GM21381 (cell line): ENCODE measurements at regions not wholly inside any gene's neighbourhood (a gene's known extent, or its start where the extent isn't known, plus 50 kb on each side); places are given as distances from the start of the nearest gene placed in this dataset.
"Not testable (repeated sequence)": the region's sequence is repeated elsewhere in the genome, so short reads cannot be mapped to it uniquely, and the experiment has no call there.

ENCODE experiments used
- ATAC-seq: cut with Tn5 transposase; IDR thresholded peaks from one replicate; pipeline ENCODE4 v1.9.1; 2021; ENCODE audit warnings: mild to moderate bottlenecking, moderate library complexity; ENCODE audit not compliant: unreplicated experiment

DNA sequence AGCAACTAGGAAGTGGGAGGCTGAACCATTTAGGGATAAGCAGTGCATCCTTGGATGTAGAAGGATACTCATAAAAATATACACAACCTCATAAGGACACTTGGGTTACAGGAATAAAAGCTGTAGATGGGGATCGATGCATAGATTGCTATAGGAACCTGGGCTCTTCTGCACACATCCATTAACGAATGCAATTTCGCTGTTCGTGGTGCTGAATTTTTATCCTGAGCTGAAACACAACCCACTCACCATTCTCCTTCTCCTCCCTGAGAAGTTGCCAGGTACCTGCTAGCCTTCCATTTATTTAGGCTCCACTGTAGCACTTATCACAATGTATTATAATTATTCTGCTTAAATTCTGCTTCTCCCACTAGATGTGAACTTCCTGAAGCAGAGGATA, 320.6 kb upstream of the BRINP1 start:
- no peak for ATAC-seq

- no peak for ATAC-seq
These were observed 319.3 kb upstream of the BRINP1 start for GRCh38 chr9:119688547-119688946.

DNA sequence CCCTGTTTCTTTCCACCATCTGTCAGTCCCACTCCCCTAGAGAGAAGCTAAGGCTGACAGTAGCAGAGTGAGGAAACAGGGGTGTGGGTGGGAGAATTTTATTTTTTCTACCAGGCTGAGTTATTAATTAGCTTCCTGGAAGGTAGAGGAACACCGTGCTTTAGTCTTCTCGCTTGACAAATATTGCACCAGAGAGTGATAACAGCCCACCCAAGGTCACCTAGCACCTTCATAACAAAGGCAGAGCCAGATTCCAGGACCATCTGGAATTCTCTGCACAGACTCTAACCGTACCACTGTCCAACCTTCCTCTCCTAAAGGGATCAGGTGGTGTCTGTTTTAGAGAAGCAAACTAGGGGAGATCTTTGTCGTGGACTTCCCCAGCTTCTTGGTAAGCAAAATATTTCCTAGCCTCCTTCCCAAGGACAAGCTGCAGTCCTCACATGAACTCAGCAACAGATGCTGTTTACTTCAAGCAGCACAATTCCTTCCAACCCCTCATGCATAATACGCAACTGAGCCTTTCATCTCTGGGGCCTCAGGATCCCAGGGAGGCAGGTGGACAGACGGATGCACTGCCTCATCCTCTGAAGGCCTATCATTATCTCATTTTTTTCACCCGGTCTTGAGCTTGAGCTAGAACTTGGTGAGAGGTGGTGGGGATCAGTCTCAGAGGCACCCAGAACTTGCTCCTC, 308.7 kb upstream of the BRINP1 start:
- ATAC-seq = no peak

DNA sequence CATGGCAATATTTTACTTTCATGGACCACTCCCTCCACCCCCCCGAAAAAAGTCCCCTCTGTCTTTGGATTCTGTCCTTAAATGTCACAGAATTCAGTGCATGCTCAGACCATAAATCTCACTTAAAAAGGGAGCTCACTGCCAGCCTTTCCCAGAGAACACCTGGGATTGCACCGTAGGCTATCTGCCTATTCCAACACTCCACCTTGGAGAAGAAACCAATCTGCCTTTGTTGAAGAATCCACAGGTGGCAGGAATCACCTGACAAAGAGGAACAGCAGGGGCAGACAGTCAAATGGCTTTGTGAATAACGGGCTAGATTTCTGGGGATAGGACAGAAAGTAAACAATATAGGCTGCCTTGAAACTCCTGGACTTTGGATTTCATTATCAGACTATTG, 306.7 kb upstream of the BRINP1 start:
- no peak for ATAC-seq

DNA sequence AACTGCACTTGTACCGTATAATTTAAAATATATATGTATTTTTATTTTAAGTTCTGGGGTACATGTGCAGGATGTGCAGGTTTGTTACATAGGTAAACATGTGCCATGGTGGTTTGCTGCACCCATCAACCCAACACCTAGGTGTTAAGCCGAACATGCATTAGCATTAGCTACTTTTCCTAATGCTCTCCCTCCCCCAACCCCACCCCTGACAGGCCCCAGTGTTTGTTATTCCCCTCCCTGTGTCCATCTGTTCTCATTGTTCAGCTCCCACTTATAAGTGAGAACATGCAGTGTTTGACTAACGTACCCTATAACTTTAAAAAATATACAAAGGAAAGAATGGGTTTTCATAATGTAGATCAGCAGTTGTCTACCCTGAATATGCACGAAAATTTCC, 303.5 kb upstream of the BRINP1 start:
- ATAC-seq = not testable (repeated sequence)

DNA sequence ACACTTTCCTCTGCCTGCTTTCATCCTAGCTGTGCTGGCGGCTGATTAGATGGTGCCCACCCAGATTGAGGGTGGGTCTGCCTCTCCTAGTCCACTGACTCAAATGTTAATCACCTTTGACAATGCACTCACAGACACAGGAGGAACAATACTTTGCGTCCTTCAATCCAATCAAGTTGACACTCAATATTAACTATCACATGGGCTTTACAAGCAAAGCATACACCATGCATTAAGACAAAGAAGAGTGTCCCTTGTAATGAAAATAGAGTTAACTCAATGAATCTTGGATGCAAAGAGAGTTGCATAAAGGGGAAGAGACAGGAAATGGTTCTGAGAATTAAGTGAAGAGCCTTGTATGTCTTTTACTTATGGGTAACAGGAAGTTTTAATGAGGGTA, 298.7 kb upstream of the BRINP1 start:
- ATAC-seq = no peak

GRCh38 chr9:119667163-119667562, 297.9 kb upstream of the BRINP1 start:
- no peak for ATAC-seq

DNA sequence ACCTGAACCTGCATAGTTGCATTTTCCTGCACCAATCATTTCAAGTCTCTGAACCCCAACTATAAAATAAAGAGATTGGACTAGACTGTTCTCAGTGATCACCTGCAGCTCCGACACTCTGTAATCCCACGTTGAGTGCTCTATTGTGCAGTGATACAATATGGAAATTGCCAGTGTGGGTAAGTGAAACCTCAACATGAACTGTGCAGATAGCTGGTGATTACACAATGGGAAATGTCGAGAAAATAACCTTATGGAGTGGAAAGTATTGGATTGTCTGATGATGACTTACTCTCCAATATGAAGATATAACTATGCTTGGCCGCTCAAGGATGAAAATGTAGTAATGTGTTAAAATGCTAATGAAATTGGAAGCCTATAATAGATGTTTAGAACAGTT, 293.1 kb upstream of the BRINP1 start:
- no peak for ATAC-seq

- no peak for ATAC-seq
These were observed 283.7 kb upstream of the BRINP1 start for GRCh38 chr9:119652931-119653330.

GRCh38 chr9:119649205-119649604, 280.0 kb upstream of the BRINP1 start:
- no peak for ATAC-seq

DNA sequence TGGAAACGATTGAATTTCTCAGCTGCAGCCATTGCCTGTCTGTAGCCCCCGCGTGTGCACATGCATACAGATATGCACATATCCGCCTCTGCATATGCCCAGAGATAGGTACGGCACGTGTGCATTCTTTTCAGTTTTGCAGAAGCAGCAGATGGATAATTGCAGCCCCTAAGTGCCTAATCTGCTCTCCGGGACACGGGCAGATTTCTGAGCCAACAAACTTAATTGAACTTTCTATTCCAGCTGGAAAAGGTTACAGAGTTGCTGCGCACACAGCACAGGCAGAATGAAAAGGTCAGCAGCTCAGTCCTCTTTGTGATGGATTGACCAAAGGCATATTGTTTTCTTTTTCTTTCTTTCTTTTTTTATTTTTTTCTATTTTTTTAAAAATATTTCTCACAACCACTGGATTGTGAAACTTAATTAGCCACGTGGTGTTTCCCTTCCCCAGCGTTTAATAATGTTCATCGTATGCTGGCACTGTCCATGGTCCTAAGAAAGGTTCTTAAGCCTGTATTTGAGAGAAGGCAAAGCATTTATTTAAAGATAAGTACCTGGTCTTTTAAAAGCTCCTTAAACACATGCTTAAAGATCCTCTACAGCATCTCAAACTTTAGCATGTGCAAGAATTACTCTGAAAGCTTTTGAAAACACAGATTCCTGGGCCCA, 270.2 kb upstream of the BRINP1 start:
- no peak for ATAC-seq

GRCh38 chr9:119634006-119634405, 264.8 kb upstream of the BRINP1 start:
- no peak for ATAC-seq

GRCh38 chr9:119611565-119611964, 242.3 kb upstream of the BRINP1 start:
- ATAC-seq = no peak

- no peak for ATAC-seq
These were observed 240.2 kb upstream of the BRINP1 start for GRCh38 chr9:119609277-119609971.

- ATAC-seq = no peak
These were observed 232.4 kb upstream of the BRINP1 start for GRCh38 chr9:119601632-119602031.

DNA sequence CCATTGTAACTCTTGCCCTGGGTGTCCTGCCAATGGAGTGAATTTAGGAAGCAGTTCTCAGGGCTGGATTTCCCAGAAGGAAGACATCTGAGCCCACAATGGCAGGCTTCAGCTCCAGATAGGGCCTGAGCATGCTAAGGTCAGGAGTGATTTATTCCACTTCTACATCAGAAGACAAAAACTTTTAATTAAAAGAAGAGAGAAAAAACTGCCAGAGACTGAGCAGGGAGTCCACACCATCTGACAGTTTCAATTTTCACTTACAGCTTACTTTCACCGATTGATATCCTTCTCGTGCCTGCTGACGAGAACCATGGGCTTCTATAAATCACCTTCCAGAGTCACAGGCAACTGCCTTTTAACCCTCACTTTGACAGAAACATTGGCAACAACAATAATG, 228.3 kb upstream of the BRINP1 start:
- no peak for ATAC-seq

GRCh38 chr9:119596703-119597102, 227.5 kb upstream of the BRINP1 start:
- ATAC-seq = no peak

DNA sequence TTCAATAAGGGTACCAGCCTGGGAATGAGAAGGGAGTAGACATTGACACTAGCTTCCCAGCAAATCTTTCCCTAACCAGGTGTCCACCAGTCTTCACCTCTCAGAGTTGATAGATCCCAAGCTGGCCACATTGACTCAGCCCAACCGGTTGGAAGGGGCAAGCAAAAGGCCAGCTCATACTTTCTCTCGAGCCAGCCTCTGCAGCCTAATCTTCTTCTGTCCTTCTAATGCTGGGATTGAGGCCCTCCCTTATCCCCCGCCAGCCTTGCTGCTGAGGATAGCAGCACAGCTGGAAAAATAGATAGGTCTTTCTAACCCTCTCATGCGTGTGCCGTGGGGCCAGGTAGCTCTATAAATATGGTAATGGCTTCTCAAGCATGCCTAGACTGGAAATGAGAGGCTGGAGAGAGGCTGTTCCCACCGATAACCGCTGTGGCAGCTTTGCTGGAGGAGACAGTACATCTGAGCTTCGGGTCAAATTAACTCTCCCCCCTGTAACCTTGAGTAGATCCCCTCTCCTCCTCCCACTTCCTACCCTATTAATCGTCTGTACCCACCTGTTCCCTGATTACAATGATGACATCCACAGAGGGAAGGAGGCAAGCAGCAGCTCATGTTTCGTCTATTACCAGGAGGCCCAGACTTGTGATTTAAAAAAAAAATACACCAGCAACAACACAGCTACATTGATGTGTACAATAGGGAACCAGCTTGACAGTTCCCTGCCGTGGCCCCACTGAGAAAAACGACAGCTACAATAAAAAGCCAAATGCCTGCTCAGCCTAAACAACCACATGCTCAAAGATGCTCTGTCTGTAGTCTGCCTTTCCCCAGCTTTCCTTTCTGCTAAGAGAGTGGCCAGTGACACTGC, 219.9 kb upstream of the BRINP1 start:
- ATAC-seq = no peak

GRCh38 chr9:119577881-119578280, 208.6 kb upstream of the BRINP1 start:
- no peak for ATAC-seq

DNA sequence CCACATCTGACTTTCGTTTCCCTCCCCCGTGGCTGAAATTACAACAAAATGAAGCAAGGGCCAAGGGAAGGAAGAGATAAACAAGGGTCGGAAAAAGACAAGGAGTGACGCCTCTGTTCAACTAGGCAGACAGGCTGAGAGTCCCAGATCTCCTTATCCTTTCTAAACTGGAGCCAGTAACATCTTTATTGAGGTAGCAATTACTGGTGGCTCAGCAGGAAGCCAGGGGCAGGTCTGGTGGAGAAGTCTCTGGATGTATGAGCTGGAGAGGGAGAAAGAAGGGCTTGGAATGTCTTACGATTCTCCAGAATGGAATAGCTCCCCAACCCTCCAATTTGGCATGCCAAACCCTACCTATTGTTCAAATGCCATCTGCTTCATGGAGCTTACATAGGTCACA, 190.8 kb upstream of the BRINP1 start:
- ATAC-seq = no peak

DNA sequence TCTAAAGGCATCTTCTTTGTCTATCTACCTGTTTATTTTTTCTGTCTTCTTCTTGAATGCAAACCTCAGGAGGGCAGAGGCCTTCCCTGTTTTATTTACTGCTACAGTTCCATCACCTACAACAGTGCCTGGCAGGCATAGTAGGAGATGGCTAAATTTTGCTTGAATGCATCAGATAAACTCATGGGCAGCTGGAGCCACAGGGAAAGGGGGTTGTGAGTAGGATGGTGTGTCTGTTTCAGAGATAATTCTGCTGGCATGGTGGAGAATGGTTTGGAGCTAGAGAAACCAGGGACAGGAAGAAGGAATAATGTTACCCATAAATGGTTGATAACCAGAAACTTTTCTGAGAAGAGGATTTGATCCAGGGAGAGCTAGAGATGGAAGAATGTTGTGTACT, 189.8 kb upstream of the BRINP1 start:
- ATAC-seq = no peak
